HepG2 (cell line): ENCODE measurements at regions not wholly inside any gene's neighbourhood (a gene's known extent, or its start where the extent isn't known, plus 50 kb on each side); places are given as distances from the start of the nearest gene placed in this dataset.

Source experiments
- ARID5B ChIP-seq: IDR thresholded peaks from 2 replicates; pipeline ENCODE4 v1.4.0; 2020; ENCODE audit warnings: mild to moderate bottlenecking, missing genetic modification reagents
- CEBPB ChIP-seq: IDR thresholded peaks from 2 replicates; pipeline ENCODE4 v1.6.1; 2011; ENCODE audit warnings: low read depth, low read length, improper control_type of control experiment, borderline replicate concordance
- FOXP4 ChIP-seq: sonication (generic); formaldehyde crosslinking; IDR thresholded peaks from 2 replicates; pipeline ENCODE4 v1.4.0; 2020; ENCODE audit warnings: missing genetic modification reagents
- HDAC2 ChIP-seq: sonication (generic); formaldehyde crosslinking; IDR thresholded peaks from 2 replicates; pipeline ENCODE4 v1.4.0; 2020; ENCODE audit warnings: missing genetic modification reagents
- KDM1A ChIP-seq: IDR thresholded peaks from 2 replicates; pipeline ENCODE4 v1.6.1; 2016; ENCODE audit warnings: missing compliant biosample characterization
- PATZ1 ChIP-seq: sonication (generic); formaldehyde crosslinking; IDR thresholded peaks from 2 replicates; pipeline ENCODE4 v1.4.0; 2020; ENCODE audit warnings: missing genetic modification reagents
- PHF20 ChIP-seq: sonication (generic); formaldehyde crosslinking; IDR thresholded peaks from 2 replicates; pipeline ENCODE4 v1.5.0; 2020; ENCODE audit warnings: mild to moderate bottlenecking, missing genetic modification reagents
- PPARG ChIP-seq: conservative IDR thresholded peaks from 2 replicates; pipeline ENCODE4 v1.6.1; 2016; ENCODE audit warnings: missing biosample characterization, missing genetic modification reagents
- RXRB ChIP-seq: IDR thresholded peaks from 2 replicates; pipeline ENCODE4 v1.6.1; 2016; ENCODE audit warnings: borderline replicate concordance, missing genetic modification reagents, missing compliant biosample characterization
- SOX6 ChIP-seq, 2 experiments: fragments of 450-650 bp in 1 of 2; sonication (generic) in 1 of 2; formaldehyde crosslinking in 1 of 2; IDR thresholded peaks; 2 replicates each; pipeline versions ENCODE4 v1.4.0 to v1.6.1; 2017 to 2020; ENCODE audit warnings: antibody characterized with exemption in 1 of 2, mild to moderate bottlenecking in 1 of 2, missing genetic modification reagents in 1 of 2
- ZHX2 ChIP-seq, 2 experiments: sonication (generic) in 1 of 2; formaldehyde crosslinking in 1 of 2; IDR thresholded peaks; 2 replicates each; pipeline versions ENCODE4 v1.6.1 to v1.9.0; 2014 to 2022; ENCODE audit warnings: antibody characterized with exemption in 1 of 2, borderline replicate concordance in 1 of 2, inconsistent platforms in 1 of 2, low read depth in 1 of 2, missing genetic modification reagents in 1 of 2
- ZNF101 ChIP-seq: sonication (generic); formaldehyde crosslinking; IDR thresholded peaks from 2 replicates; pipeline ENCODE4 v1.4.0; 2020; ENCODE audit warnings: mild to moderate bottlenecking, low read depth, missing genetic modification reagents, borderline replicate concordance
- ZNF503 ChIP-seq: sonication (generic); formaldehyde crosslinking; IDR thresholded peaks from 2 replicates; pipeline ENCODE4 v1.4.0; 2020; ENCODE audit warnings: missing genetic modification reagents

GRCh38 chr2:43144263-43144662 is 82.1 kb downstream of the ZFP36L2 start (continued):
- TF ChIP-seq ZHX2 (IDR thresholded peaks at IDR 0.05; ENCODE audit: low read depth) (no peak), ZHX2 (CRISPR knock-in tag; IDR thresholded peaks at IDR 0.05; ENCODE audit: borderline replicate concordance) (no peak), PATZ1 (CRISPR knock-in tag) (peak; percentile 36; the same call in 1 of the 2 replicates), CEBPB (peak; percentile 92), HDAC2 (CRISPR knock-in tag) (peak; percentile 55), SOX6 (IDR thresholded peaks at IDR 0.05) (no peak), SOX6 (CRISPR knock-in tag; IDR thresholded peaks at IDR 0.05) (peak; percentile 32; the same call in 1 of the 2 replicates), PPARG (CRISPR knock-in tag) (peak; percentile 97), KDM1A (CRISPR knock-in tag) (peak; percentile 56; the same call in 1 of the 2 replicates), PHF20 (CRISPR knock-in tag) (no peak), ZNF101 (CRISPR knock-in tag) (no peak), ZNF503 (CRISPR knock-in tag) (peak; percentile 41; the same call in 1 of the 2 replicates), ARID5B (peak; percentile 84), FOXP4 (CRISPR knock-in tag) (peak; percentile 42; the same call in 1 of the 2 replicates), RXRB (peak; percentile 89)
